Activated gamma-delta T cell treated with Interleukin-2 at 50 U/mL for 16 hours (primary cell): ENCODE measurements at regions not wholly inside any gene's neighbourhood (a gene's known extent, or its start where the extent isn't known, plus 50 kb on each side); places are given as distances from the start of the nearest gene placed in this dataset.
"Not testable (repeated sequence)": the region's sequence is repeated elsewhere in the genome, so short reads cannot be mapped to it uniquely, and the experiment has no call there.

Experiments
- DNase-seq: peaks from one replicate; pipeline ENCODE4 v3.0.0-alpha.2; 2020

GRCh38 chr21:38042246-38042645, 126.0 kb upstream of the KCNJ6 start:
- DNase-seq, result no peak

DNA sequence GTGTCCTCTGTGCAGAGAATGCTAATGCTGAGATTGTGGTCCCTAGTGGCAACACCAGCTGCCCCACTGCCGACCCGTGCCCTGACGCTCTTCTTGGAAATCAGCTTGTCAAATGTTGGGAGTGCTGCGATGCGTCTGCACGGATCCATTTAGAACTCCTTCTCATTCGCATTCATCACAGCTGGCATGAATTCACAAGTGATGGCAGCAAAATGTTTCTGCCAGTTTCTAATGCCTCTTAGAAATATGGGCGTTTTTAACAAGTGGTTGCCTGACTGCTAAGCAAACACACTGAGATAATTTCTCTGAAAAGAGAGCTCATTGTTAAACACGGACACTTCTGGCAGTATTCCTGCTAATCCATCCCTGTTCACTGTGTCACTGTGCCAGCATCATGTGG, 131.9 kb upstream of the KCNJ6 start:
- no peak for DNase-seq

GRCh38 chr21:38054334-38054733, 138.1 kb upstream of the KCNJ6 start:
- DNase-seq, result no peak

- no peak for DNase-seq
Measured at GRCh38 chr21:38056481-38056880, 140.2 kb upstream of the KCNJ6 start.

- no peak for DNase-seq
Measured at GRCh38 chr21:38057626-38058025, 141.4 kb upstream of the KCNJ6 start.

- DNase-seq, result no peak
Measured at GRCh38 chr21:38060533-38060932, 144.3 kb upstream of the KCNJ6 start.

- DNase-seq, result no peak
Measured at GRCh38 chr21:38067086-38067739, 151.0 kb upstream of the KCNJ6 start.

DNA sequence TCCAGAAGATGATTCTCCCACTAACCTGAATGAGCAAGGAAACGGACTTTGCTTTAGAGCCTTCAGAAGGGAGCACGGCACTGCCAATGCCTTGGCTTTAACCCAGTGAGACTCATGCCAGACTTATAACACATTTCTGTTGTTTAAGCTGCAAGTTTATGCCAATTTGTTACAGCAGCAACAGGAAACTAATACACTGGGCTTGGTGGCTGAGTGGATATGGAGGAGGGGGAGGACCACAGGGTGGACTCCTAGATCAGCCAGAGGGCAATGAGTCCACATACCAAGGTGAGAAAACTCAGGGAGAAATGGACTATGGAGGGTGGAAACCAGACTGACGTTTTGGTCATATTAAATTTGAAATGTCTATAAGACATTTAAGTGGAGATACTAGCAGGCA, 156.2 kb upstream of the KCNJ6 start:
- no peak for DNase-seq

- no peak for DNase-seq
Measured at GRCh38 chr21:38075833-38076587, 159.8 kb upstream of the KCNJ6 start.

- DNase-seq, result no peak
Measured at GRCh38 chr21:38077569-38077968, 161.3 kb upstream of the KCNJ6 start.

GRCh38 chr21:38080888-38081287, 164.6 kb upstream of the KCNJ6 start:
- DNase-seq, result no peak

DNA sequence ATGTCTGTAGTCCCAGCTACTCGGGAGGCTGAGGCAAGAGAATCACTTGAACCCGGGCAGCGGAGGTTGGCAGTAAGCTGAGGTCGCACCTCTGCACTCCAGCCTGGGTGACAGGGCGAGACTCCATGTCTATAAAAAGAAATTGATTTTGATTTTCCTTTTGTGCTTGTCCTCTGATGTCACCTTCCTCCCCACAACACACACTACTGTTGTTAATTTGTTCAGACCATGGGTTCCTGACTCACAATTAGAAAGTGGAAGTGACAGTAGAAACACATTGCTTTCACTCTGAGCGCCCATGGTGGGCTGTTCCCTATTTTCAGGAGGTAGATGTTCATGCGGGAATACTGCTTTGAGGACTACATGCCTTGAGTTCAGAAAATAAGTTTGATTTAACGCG, 165.5 kb upstream of the KCNJ6 start:
- no peak for DNase-seq

- DNase-seq, result no peak
Measured at GRCh38 chr21:38082936-38083485, 166.8 kb upstream of the KCNJ6 start.

DNA sequence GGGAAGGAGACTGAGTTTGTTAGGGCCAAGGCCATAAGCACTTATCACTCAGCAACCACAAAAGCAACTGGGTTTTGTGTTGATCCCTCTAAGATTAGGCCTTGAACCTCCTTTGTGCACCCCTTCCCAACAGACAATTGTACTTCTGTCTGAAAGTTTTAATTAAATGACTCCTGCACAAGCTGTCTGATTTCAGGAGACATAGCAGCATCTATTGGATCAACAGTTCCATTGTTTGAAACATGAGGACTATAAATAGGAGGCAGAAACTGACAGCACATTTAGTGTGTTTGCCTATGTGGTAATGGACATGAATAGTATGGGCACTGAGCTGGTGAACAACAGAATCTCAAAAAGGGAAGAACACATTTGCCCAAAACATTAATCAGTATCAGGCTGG, 167.3 kb upstream of the KCNJ6 start:
- no peak for DNase-seq

- no peak for DNase-seq
Measured at GRCh38 chr21:38086580-38086979, 170.2 kb upstream of the KCNJ15 start.

DNA sequence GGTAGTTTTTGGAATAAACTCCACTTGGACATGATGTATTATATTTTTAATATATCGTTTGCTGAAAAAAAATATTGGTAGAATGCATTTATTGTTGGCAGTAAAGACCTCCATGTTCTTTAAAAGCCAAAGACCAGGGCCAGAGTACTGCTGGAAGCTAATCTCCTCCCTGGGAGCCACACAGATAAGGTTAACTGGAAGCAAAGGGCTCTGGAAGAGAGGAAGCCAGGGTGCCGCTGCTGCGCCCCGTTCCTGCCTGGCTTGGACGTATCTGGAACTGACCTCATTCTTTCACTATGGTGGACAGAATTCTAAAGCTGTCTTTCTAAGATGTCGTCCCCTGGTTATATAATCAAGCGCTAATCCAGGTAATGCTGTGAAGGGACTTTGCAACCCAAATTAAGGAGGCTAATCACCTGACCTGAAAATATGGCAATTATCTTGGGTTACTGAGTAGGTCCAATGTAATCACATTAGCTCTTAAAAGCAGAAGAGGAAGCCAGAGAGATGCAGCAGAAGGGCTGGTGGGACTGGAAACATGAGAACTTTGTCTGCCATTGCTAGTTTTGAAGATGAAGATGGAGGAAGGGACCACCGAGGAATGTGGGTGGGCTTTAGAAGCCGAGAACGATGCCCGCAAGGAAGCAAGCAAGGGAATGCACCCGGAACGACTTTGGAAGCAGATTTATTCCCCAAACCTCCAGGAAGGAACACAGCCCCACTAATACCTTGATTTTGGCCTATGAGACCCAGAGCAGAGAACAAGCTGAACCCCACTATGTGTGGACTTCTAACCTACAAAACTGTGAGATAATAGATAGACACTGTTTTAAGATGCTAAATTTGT, 167.7 kb upstream of the KCNJ15 start:
- DNase-seq, result no peak

DNA sequence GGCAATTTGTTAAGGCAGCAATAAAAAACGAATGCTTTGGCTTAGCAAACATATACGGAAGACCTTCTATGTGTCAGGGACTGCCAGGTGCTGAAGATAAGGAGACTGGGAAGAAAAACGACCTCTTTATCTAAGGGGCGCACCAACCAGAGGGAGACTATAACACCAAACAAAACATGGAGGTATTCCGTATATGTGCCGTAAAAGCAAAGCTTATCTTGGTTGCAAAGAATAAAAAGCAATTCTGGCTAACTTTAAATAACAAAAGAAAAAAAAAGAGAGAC, 167.1 kb upstream of the KCNJ15 start:
- no peak for DNase-seq

- DNase-seq, result not testable (repeated sequence)
Measured at GRCh38 chr21:38091061-38091460, 165.7 kb upstream of the KCNJ15 start.

- DNase-seq, result no peak
Measured at GRCh38 chr21:38092051-38092450, 164.7 kb upstream of the KCNJ15 start.

DNA sequence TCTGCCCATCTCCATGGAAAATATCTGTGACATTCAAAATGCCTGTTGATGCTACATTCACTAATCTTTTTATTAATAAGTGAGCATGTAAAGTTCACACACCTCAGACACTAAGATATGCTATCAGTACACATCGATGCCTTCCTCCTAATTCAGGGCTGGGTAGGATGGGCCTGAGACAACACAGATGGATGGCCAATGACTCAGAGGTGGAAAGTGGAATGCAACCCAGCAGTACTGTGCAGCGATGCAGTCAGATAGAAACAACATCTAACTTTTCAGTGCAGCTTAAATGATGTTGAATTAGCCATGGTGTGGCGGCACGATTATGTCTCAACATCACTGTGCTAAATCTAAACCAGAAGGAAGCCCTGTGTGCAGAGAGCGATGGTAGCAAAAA, 161.6 kb upstream of the KCNJ15 start:
- no peak for DNase-seq

- DNase-seq, result no peak
Measured at GRCh38 chr21:38097789-38098188, 159.0 kb upstream of the KCNJ15 start.

- no peak for DNase-seq
Measured at GRCh38 chr21:38112219-38112789, 144.5 kb upstream of the KCNJ15 start.

- no peak for DNase-seq
Measured at GRCh38 chr21:38114717-38115333, 142.0 kb upstream of the KCNJ15 start.
